ENCODE measurements at regions not wholly inside any gene's neighbourhood (a gene's known extent, or its start where the extent isn't known, plus 50 kb on each side); places are given as distances from the start of the nearest gene placed in this dataset.

- no peak overlapping the region for H3K4me3 ChIP-seq (ENCODE audit: low read length)
- Mint-ChIP-seq H3K27ac (no peak overlapping the region), H3K4me3 (no peak overlapping the region), H3K4me1 (ENCODE audit: low read depth) (no peaks in the 10 kb centered on the region), H3K36me3 (ENCODE audit: low read depth) (no peaks in the 10 kb centered on the region), H3K9me3 (peaks cover 17% of the 10 kb centered on the region), H3K27me3 (no peaks in the 10 kb centered on the region)
- DNase-seq (no peak), ATAC-seq (ENCODE audit: poor library complexity) (no peak)
- H3K4me1 ChIP-seq (ENCODE audit: insufficient read depth, low read length), result no peaks in the 10 kb centered on the region
- H3K27me3 ChIP-seq (ENCODE audit: control insufficient read depth in 1 of 2, insufficient read depth in 2 of 2, low read length in 2 of 2), result no peaks in the 10 kb centered on the region
- peaks cover 21 to 56% of the 10 kb centered on the region in 2 experiments for H3K9me3 ChIP-seq (ENCODE audit: control insufficient read depth in 1 of 2, insufficient read depth in 1 of 2, low read length in 2 of 2)
- H3K27ac ChIP-seq (ENCODE audit: low read depth in 1 of 2, low read length in 2 of 2), result no peak overlapping the region
- CTCF ChIA-PET, result no interaction called here
- no peak for TF ChIP-seq CTCF (IDR thresholded peaks at IDR 0.05)
- intact Hi-C loops (cut with DNase I, micrococcal nuclease), result no loop called here
- POLR2A ChIA-PET, result no interaction called here
- no peaks in the 10 kb centered on the region for H3K36me3 ChIP-seq (ENCODE audit: insufficient read depth, low read length)
These were observed 902.8 kb upstream of the NDST4 start for GRCh38 chr4:116016201-116016600.

- H3K4me3 ChIP-seq (ENCODE audit: low read length), result no peak overlapping the region
- Mint-ChIP-seq H3K9me3 (peaks cover 18% of the 10 kb centered on the region), H3K27me3 (no peaks in the 10 kb centered on the region), H3K27ac (no peak overlapping the region), H3K36me3 (ENCODE audit: low read depth) (no peaks in the 10 kb centered on the region), H3K4me1 (ENCODE audit: low read depth) (no peaks in the 10 kb centered on the region), H3K4me3 (no peak overlapping the region)
- ChIA-PET POLR2A (no interaction called here), CTCF (no interaction called here)
- no peaks in the 10 kb centered on the region for H3K27me3 ChIP-seq (ENCODE audit: control insufficient read depth in 1 of 2, insufficient read depth in 2 of 2, low read length in 2 of 2)
- H3K36me3 ChIP-seq (ENCODE audit: insufficient read depth, low read length), result no peaks in the 10 kb centered on the region
- no peak for ATAC-seq (ENCODE audit: poor library complexity)
- intact Hi-C loops (cut with DNase I, micrococcal nuclease), result no loop called here
- no peak for TF ChIP-seq CTCF (IDR thresholded peaks at IDR 0.05)
- H3K9me3 ChIP-seq (ENCODE audit: control insufficient read depth in 1 of 2, insufficient read depth in 1 of 2, low read length in 2 of 2), result peaks cover 21 to 56% of the 10 kb centered on the region in 2 experiments
- H3K27ac ChIP-seq (ENCODE audit: low read depth in 1 of 2, low read length in 2 of 2), result no peak overlapping the region
- DNase-seq, result no peak
- H3K4me1 ChIP-seq (ENCODE audit: insufficient read depth, low read length), result no peaks in the 10 kb centered on the region
These were observed 902.1 kb upstream of the NDST4 start for GRCh38 chr4:116015549-116015948.

GRCh38 chr4:116015062-116015461, 901.6 kb upstream of the NDST4 start:
- H3K9me3 Mint-ChIP-seq, result peaks cover 18% of the 10 kb centered on the region

More at GRCh38 chr4:116015062-116015461, 901.6 kb upstream of the NDST4 start:
- peaks cover 21 to 52% of the 10 kb centered on the region in 2 experiments for H3K9me3 ChIP-seq (ENCODE audit: control insufficient read depth in 1 of 2, insufficient read depth in 1 of 2, low read length in 2 of 2)
- no peak overlapping the region for H3K27ac ChIP-seq (ENCODE audit: low read depth in 1 of 2, low read length in 2 of 2)
- DNase-seq, result no peak
- intact Hi-C loops (cut with DNase I, micrococcal nuclease), result no loop called here
- no peak for TF ChIP-seq CTCF (IDR thresholded peaks at IDR 0.05)
- H3K27ac Mint-ChIP-seq, result no peak overlapping the region
- H3K27me3 ChIP-seq (ENCODE audit: control insufficient read depth in 1 of 2, insufficient read depth in 2 of 2, low read length in 2 of 2), result no peaks in the 10 kb centered on the region
- H3K36me3 ChIP-seq (ENCODE audit: insufficient read depth, low read length), result no peaks in the 10 kb centered on the region
- POLR2A ChIA-PET, result no interaction called here
- H3K4me1 Mint-ChIP-seq (ENCODE audit: low read depth), result no peaks in the 10 kb centered on the region
- H3K27me3 Mint-ChIP-seq, result no peaks in the 10 kb centered on the region
- H3K4me3 Mint-ChIP-seq, result no peak overlapping the region
- H3K4me1 ChIP-seq (ENCODE audit: insufficient read depth, low read length), result no peaks in the 10 kb centered on the region
- CTCF ChIA-PET, result no interaction called here
- ATAC-seq (ENCODE audit: poor library complexity), result no peak
- H3K36me3 Mint-ChIP-seq (ENCODE audit: low read depth), result no peaks in the 10 kb centered on the region
- no peak overlapping the region for H3K4me3 ChIP-seq (ENCODE audit: low read length)
